ENCODE measurements at regions not wholly inside any gene's neighbourhood (a gene's known extent, or its start where the extent isn't known, plus 50 kb on each side); places are given as distances from the start of the nearest gene placed in this dataset.

DNA sequence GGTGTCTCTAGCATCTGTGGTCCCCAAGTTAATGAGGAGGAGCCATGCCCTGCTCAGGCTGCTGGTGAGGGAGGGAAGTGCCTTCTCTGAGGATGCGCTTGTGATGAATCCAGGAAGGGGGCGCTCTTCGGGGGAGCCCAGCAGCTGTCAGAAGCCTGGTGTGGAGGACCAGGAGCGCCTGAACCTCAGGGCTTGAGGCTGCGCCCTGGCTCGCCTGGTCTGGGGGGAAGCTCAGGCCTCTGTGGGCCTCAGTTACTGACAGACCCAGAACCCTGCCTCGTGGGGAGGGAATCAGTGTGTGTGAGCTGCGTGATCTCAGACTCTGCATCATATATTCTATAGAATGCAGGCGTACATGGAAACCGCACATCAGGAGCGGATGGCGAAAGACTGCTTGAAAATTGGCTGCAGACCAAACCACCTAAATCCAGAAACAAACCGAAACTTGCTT is 126.1 kb downstream of the SEC14L1 start:
- no peak for DNase-seq

DNA sequence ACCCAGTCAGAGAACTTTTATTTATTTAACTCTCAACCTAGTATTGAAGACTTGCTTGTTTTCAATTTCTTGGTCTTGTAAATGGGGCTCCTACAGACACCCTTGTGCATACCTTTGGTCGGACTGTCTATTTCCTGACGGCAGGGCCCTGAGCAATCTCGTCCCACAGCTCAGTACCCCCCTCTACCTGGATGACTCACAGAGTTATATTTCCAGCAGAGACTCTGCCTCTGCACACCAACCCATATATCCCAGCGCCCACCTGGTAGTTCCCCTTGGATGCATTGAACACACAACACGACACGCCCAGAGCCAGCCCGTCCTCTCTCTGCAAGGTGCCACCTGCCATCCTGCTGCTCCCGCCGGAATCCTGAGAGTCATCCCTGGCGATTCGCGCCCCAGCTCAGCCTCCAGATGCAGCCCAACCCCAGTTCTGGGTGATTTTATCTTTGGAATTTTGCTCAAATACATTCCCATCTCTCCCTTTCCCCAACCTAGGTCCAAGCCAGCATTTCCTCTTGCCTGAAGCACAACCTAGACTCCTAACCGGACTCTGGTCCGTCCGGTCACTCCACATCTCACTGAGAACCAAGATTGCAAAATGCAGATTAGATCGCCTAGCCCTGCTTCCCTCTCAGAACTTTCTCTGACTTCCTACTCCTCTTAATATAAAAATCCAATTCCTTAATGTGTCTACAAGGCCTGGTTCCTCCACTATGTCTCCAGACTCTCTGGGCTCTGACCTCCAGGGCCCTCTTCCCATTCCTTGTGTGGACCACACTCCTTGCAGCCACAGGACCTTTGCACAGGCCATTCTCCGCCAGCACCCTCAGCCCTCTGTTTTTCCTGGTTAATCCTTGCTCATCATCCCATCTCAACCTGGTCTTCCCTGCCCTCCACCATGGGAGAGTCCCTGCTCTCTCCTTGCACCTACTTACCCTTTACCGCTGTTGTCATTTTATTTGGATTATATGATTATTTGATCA is 129.2 kb downstream of the SEC14L1 start:
- no peak for DNase-seq

DNA sequence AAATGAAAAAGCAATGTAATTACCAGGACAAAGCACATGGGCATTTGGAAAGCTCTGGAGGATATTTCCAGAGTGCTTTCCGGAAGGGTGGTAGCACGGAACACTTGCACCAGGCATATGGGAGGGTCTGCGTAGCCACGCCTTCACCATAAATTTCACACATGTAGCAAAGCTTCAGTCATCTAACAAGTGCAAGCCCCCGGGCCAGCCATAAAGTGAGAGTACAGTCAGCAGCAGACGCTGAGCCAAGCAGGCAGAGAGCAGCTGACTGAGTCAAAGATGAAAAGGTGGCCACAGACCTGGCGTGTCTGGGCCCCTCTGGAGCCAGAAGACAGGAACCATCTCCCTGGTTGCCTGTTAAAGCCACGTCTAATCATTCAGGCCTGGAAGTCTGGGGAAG is 130.6 kb downstream of the SEC14L1 start:
- no peak for DNase-seq

DNA sequence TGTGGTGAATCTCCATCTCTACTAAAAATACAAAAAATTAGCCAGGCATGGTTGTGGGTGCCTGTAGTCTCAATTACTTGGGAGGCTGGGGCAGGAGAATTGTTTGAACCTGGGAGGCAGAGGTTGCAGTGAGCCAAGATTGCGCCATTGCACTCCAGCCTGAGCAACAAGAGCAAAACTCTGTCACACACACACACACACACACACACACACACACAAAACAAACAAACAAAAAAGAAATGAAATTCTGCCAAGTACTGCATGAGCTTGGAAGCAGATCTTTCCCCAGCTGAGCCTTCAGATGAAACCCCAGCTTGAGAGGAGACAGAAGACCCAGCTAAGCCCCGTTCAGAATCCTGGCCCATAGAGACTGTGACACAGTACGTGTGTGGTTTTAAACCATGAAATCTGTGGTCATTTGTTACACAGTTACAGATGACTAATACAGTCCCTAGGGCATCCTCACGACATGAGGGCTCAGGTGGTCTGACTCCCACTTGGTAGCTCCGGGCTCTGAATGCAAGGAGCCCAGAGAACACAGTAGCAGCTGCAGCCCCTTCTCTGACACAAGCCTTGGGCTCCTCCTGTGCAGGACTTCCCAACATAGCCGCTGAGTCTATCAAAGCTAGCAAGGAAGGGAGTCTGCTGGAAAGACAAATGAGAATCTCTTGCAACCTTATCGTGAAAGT is 132.8 kb downstream of the SEC14L1 start:
- DNase-seq: no peak

DNA sequence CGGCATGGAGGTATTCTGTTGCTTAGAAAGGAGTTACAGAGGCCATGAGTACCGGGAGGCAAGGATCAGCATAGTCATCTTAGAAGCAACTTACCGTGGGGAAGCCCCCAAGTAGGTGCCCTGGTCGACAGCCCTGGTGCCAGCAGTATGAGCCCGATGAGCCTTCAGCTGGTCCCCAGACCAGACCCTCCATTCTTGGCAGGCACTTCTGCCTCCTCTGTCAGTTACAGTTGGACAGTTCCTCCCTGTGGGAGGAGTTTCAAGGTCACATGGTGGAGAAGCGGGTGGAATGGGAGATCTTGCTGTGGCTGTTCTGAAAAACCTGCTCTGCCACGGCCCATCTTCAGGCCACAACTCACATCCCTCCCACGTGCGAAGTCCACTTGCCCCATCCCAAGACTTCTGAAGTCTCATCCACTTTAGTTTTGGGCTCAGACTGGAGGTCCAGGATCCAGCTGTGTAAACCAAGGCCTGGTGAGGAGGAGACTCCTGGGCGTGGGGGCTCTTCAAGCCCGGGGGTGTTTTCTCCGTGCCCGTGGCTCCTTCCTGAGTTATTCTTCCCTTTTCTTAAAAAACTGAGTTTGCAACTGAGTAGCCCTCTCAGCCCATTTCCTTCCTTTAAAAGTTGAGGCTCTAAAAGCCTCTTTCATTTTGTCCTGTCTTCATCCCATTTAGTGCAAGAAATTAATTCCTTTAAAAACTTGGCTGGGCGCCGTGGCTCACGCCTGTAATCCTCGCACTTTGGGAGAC is 133.5 kb downstream of the SEC14L1 start:
- no peak for DNase-seq

DNA sequence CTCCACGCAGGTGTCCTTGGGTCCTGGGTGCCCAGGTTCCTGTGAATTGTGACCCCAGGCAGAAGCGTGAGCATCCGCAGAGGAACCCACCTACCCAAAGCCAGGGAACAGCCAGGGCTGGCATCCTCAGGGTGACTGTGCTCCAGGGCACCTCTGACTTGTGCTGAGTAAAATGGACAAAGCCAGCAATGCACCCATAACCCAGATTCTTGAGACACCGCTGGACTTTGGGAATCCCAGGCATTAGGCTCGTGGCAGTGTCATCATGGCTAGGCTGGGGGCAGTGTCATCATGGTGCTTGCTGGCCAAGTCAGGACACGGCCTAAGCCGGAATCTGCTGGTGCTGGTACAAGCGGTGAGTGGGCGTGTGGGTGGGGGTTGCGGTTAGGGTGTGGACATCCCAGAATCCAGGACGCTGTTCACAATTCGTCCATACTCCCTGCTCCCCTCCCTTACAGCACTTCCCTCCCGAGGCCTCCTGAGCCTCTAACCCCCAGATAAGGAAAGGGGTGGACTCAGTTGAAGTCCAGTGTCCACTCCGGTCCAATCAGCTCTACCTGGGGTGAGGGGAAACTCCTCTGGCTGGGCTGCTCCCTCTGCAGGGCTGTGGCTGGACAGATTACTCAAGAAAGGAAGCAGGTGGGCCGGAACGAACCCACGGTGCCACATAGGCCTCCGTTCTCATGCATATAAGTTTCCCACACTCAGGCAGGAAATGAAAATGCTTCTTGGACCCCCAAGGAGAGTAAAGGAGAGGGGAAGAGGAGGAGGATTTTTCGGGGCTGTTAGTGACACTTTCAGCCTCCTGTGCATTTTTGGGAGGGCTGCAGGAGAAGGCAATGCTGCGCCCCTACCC is 138.9 kb downstream of the SEC14L1 start:
- DNase-seq: no peak

DNA sequence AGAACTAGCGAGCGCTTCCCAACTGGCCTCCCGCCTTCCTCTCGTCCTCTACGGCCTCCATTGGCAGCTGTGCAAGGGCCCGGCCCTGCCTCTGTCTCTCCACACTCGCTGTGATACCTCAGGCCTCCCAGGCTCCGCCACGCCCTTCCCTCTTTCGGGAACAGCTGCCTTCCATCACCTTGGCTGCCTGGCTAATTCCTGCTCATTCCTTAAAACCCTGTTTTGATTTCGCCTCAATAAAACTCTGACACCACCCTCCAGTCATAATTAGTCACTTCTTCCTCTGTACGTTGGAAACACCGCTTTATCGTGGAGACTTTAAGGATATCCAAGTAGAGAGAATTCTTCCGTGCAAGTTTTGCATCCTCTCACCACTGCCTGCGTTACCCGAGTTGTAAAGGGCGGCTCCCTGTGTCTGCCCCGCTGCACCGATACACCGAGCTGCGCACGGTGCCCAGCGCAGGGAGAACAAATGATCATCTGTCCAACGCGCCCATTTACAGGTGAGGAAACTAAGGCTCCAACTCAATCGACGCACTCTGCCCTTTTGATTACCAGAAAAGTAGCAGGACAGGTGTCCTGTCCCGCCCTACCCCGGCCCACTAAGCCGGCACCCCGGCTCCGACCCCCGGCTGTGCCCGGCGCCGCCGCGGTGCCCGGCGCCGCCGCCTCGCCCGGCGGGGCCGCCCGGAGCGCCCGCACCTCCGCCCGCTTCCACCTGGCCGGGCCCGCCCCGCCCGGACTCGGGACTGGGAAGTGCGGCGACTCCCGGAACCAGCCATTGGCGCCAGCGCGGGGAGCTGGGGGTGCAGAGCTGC is 139.7 kb downstream of the SEC14L1 start:
- DNase-seq: no peak

DNA sequence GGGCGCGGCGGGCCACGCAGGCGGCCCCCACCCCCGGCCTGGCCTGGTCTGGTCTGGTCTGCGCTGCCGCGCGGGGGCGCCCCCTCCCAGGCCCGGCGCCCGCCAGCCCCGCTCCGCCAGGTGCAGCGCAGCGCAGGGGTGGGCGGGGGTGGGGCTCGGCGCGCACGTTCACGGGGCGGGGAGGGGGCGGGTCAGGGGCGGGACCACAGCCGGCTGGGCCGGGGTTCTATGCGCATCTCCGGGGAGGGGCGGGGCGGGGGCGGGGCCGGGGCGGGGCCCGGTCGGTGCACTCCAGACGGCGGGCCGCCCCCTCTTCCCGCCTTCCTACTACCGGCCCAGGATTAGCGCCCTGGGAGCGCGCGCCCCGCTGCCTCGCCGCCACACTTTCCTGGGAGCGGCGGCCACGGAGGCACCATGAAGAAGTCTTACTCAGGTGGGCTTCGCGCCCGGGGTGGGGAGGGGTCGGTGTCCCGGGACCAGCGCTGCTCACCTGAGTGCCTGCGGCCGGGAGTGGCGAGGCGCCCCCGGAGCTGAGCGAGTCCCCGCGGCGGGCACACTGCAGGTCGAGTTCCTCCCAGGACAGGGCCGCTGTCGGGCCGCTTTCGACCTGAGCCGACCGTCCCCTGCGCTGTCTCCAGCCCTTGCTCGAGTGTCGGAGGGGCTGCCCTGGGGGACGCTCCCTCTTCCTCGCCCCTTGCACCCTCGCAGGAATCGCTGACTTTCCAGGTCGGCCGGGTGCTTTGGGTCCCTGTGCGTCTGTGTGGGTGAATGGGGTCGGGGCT is 140.5 kb downstream of the SEC14L1 start:
- peak; percentile 72 for DNase-seq

DNA sequence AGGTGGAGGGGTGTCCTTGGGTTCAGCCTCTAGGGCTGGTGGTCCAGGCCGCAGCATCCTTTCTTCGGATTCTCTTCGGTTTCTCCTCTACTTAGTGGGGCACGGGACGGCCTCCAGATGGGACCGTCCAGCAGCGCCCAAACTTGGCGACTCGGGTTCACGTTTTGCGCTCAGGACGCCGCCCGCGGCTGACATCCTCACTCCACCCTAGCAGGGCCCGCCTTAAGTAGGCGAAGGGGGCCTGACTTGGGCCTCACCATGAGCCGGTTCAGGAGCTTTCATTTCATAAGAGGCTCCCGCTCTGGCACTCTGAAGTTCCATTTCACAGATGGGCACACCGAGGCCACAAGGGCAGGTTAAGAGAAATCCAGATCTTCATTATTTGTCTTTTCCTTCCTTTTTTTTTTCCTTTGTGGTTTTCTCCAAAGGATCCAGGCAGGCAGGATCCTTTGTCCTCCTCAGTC is 141.2 kb downstream of the SEC14L1 start:
- no peak for DNase-seq

DNA sequence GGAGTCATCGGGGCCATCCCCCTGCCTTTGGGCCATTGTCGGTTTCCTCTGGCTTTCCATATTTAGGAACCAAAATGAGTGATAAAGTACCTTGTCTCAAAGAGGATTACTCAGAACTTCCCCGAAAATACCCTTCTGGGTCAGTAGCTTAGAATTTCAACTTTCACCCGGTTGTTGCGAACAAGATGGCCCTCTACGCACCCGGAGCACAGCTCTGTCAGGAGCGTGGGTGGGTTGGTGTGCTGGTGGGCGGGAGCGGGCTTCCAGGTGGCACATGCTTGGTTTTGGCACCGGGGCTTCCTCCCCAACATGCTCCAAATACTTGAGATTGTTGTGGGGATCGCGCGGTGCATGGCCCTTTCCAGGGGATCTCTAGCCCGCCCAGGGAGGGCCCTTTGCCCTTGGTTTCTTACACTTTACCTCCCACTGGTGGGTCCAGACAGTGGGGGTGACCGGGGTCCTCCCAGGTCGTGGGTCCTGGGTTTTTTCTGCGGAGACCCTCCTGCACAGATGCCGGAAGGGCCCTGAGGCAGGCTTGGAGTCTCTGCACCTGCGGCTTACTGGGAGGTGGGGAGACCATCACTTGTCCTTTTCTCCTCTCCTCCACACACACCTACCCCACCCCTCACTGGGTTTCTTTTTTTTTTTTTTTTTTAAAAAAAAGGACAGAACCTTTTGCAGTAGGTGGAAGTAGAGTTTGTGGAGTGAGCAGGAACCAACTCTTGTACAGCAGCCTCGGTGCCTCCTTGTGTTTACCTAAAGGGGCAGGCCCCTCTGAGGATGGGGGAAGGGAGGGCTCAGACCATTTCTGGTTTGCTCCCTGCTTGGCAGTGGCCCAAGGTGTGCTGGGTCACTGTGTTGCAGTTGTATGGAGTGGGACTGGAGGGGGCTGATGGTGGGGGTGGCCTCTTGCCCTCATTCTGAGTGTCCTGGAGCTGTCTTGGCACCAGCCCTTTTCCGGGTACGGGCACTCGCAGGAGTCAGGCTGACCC is 142.1 kb downstream of the SEC14L1 start:
- no peak for DNase-seq

DNA sequence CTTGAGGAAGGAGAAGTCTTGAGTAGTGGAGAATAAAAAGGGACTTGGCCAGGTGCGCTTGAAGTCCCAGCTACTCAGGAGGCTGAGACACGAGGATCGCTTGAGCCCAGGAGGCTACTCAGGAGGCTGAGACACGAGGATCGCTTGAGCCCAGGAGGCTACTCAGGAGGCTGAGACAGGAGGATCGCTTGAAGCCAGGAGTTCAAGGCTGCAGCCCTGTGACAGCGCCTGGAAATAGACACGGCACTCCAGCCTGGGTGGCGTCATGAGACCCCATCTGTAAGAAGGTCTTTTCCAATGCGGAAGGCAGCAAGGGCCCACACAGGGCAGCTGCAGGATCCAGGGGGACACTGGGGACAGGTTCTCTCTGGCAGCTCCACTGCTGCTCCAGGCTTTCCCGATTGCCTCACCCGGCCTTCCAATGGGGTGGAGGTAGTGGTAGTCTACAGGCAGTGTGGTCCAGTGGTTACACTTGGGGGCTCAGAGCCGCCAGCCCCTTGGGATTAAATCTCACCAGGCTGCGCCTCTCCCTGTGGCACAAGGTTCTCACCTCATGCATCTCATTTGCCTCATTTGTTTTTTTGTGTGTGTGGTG is 143.4 kb downstream of the SEC14L1 start:
- no peak for DNase-seq

DNA sequence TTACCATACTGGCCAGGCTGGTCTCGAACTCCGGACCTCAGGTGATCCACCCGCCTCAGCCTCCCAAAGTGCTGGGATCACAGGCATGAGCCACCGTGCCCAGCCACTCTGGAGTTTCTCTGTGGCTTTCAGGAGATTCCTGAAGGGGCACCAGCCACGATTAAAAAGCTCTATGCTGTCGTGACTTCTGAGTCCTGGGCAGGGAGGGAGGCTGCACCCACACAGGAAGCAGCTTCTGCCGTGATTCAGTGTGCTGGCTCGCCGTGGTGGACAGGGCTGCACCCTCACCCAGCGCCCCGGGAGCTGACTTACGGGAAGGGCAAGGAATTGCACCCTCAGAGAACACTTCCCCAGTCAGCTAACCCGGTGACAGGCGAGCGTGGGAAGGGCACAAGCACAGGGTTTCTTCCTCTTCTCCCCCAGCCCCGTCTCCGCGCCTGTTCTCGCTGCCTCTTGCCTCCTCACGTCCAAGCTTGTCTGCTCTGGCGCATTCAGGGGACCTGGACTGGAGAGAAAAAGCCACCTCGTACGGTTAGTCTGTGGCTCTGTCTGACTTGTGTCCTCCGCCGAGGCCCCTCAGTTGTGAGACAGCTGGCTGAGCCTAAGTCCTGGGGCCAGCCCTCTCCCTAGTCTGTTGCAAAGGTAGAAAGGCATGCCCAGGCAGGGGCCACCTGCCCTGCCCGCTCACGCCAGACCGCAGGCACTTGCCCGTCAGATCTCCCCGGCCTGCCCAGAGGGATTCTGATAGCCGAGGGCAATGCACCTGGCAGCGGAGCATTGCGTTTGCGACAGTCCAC is 145.0 kb downstream of the SEC14L1 start:
- no peak for DNase-seq

DNA sequence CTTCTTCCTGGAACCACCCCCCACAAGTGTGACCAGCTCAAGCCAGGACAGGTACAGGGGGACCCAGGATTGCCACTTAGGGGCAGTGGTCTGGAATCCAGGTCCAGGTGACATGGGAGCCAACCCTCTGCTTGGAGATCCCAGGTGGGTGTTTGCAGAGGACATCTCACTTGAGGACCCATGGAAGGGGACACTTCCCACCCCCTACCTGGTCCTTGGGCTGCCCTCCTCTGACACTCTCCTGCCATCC is 145.5 kb downstream of the SEC14L1 start:
- DNase-seq: no peak

DNA sequence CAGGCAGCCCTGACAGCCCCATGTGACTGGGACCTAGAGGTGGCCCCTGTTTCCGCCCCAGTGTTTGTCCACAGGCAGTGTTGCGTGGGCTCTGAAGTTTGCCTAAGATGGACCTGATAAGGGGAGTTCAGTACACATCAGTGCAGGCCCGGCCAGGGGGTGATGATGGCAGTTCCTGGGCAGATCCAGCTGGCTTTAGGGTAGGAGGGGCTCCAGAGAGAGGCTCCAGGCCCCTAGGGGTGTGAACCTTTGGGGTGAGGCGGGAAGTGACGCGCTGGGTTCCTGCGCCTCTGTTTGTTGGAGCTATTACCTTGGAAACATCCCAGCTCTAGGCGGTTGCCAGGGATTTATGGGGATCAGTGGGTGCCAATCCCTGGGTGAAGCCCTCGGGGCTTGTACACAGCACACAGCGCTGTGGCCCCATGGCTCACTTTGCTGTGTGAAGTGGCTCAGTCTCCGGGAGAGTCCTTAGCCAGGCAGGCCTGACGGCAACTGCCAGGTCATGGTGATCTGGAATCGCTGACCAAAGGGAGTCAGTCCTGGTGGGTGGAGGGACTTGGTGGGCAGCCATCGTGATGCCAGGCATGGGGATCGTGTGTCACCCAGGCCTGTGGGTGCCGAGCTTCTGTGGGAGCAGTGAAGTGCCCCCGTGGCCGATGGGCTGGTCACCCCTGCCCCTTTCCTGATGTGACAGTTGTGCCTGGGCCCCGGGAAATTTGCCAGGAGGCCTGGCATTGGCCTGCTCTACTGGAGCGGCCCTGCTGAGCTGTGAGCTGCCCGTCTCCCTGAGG is 146.1 kb downstream of the SEC14L1 start:
- no peak for DNase-seq

DNA sequence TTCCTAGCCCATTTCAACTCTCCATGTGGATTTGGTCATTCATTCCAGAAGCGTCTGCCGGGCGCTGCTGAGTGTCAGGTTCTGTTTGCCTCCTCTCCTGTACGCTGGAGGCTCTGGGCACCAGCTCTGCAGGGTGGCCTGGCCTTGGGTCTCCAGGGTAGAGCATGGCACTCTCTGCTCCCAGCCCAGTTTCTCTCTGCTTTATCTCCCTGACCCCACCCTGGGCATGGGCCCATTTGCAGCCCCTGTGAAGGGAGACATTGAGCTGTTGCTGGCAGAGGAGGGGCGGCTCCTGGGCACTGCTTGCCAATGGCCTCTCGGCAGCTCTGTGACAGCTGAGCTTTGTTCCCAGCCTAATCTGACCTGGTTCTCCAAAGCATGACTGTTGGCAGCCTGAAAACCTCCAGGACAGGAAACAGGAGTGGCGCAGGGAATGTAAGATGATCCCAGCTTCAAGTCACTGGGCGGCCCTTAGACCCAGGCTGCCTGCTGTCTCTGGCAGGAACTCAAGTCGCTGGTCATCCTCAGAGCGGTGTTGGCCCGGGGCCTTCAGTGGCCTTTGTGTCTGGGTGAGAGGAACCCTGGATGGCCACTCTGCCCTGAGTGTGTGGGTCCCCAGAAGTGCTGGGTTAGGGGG is 146.8 kb downstream of the SEC14L1 start:
- no peak for DNase-seq

DNA sequence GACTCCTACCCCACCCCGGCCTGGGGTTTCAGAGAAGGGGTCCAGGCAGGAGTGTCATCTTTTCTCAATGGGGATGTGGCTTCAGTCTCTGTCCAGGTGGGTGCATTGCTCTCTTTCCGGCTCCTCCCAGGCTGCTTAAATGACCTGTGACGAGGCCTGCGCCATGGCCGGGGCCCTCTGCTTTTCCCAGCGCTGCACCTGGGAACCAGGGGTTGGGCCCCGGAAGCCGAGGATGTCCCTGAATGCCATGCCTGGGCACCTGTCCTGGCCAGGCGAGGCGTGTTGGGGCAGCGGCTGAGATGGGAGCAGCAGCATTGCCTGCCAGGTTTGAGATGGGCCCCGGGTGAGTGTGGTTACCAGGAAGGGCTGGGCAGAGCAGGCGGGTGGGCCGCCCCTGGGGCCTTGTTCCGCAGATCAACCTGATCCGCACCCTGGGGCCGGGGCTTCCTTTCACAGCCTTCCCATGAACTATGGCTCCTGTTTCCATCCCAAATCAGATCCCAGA is 147.4 kb downstream of the SEC14L1 start:
- no peak for DNase-seq
